ENCODE measurements at regions not wholly inside any gene's neighbourhood (a gene's known extent, or its start where the extent isn't known, plus 50 kb on each side); places are given as distances from the start of the nearest gene placed in this dataset.

DNA sequence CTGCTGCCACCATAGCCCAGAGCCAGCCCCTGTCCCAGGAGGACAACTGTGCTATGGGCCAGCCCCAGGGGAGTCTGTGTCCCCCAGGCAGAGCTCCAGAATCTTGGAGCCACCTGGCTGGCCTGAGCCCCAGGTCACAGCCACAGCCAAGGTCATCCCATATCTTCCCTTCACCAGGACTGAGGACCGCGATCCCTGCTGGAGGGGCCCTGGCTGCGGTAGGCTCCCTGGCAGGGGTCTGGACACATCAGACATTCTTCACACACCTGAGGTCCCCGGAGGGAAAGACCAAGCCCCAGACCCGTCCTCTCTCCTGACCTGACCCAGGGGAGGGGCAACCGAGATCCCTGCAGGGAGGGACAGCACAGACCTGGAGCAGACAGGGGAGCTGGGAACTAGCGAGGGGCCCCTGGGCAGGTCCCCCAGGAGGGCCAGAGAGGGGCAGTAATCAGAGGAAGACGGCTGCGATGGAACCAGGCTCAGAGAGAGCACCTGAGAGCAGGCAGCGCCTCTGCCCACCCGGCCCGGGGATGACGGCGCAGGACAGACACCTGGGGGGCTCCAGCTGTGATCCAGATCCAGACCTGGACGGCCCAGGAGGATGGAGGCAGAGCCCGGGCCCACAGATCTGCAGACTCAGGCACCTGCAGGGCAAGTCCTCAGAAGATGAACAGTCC, 103.2 kb upstream of the EIF5 start:
- Histone ChIP-seq H3K27ac (no peak overlapping the region), H3K4me3 (no peak overlapping the region), H3K4me1 (replicated peaks) (no peaks in the 10 kb centered on the region), H3K36me3 (no peaks in the 10 kb centered on the region), H3K27me3 (replicated peaks; ENCODE audit: insufficient read depth) (no peaks in the 10 kb centered on the region), H3K9me3 (no peaks in the 10 kb centered on the region)
- intact Hi-C loops (cut with DNase I), result no loop called here
- TF ChIP-seq POLR2A (IDR thresholded peaks at IDR 0.05) (no peak), POLR2AphosphoS5 (IDR thresholded peaks at IDR 0.05) (no peak)
- TF ChIP-seq, protein P1, sequence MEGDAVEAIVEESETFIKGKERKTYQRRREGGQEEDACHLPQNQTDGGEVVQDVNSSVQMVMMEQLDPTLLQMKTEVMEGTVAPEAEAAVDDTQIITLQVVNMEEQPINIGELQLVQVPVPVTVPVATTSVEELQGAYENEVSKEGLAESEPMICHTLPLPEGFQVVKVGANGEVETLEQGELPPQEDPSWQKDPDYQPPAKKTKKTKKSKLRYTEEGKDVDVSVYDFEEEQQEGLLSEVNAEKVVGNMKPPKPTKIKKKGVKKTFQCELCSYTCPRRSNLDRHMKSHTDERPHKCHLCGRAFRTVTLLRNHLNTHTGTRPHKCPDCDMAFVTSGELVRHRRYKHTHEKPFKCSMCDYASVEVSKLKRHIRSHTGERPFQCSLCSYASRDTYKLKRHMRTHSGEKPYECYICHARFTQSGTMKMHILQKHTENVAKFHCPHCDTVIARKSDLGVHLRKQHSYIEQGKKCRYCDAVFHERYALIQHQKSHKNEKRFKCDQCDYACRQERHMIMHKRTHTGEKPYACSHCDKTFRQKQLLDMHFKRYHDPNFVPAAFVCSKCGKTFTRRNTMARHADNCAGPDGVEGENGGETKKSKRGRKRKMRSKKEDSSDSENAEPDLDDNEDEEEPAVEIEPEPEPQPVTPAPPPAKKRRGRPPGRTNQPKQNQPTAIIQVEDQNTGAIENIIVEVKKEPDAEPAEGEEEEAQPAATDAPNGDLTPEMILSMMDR (IDR thresholded peaks at IDR 0.05), result no peak
- 97% methylated on average over 16 of the region's 16 CpGs for WGBS
- DNase-seq (ENCODE audit: low spot score), result no peak

DNA sequence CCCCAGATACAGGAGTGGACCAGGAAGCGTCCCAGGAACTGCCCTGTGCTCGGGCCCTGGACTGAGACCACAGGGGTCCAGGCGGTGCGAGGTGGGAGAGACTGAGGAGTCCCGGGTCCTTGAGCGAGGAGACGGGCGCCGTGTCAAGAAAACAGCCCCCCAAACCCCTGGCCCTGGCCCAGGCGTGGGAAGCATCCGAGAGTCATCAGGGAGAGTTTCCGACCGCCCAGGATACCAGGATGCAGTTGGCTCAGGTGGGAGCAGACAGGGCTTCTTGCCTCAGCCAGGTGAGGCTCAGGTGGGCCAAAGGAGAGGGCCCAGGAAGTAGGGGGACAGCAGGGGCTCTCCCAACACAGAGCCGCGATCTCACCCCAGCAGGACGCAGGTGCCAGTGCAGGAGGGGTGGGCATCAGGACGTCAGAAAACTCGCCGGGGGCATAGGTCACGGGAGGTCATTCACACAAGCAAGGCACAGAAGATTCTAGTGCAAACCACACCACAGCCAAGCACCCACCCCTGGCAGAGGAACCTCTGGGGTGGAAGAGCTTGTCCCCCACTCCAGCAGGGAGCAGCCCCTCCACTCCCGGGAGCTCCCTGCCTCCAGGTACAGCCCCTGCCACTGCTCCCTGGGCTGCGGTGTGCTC, 102.5 kb upstream of the EIF5 start:
- intact Hi-C loops (cut with DNase I), result no loop called here
- no peak for TF ChIP-seq POLR2AphosphoS5 (IDR thresholded peaks at IDR 0.05)
- TF ChIP-seq POLR2A (IDR thresholded peaks at IDR 0.05), result no peak
- TF ChIP-seq, protein P1 (IDR thresholded peaks at IDR 0.05), result no peak
- no peak for DNase-seq (ENCODE audit: low spot score)
- 92% methylated on average over 22 of the region's 22 CpGs for WGBS
- Histone ChIP-seq H3K27me3 (replicated peaks; ENCODE audit: insufficient read depth) (no peaks in the 10 kb centered on the region), H3K27ac (no peak overlapping the region), H3K36me3 (no peaks in the 10 kb centered on the region), H3K4me1 (replicated peaks) (no peaks in the 10 kb centered on the region), H3K4me3 (no peak overlapping the region), H3K9me3 (no peaks in the 10 kb centered on the region)

DNA sequence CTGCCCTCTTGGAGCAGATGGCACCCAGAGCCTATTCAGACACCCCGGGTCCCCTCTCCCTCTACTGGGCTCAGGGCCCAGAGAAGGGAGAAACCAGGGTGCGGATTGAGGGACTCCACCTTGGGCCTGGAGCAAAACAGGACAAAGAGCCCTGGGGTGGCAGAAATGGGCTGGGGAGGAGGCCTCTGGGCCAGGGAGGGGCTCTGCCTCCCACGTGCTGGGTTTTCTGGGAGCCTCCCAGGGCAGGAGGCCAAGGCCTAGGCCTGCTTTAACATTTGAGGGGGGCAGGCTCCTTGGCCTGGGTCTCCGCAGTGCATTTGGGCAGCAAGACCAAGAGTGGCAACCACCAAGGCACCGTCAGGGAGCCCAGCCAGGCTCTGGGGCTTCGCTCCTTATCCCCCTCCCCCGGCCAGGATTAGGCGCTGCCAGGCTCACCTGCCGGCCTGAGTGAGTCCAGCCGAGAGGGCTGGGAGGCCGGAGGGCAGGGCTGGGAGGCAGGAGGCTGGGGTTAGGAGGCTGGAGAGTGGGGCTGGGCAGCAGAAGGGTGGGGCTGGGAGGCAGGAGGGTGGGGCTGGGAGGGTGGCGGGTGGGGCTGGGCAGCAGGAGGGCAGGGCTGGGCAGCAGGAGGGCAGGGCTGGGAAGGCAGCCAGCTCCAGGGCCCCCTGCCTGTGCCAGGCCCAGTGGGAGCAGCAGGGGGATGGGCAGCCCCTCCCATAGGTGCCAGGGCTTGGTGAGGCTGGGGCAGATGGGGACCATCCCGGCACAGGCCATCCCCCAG, 101.8 kb upstream of the EIF5 start:
- DNase-seq (ENCODE audit: low spot score), result no peak
- no peaks in the 10 kb centered on the region for H3K9me3 ChIP-seq
- TF ChIP-seq POLR2A (IDR thresholded peaks at IDR 0.05), result no peak
- TF ChIP-seq, protein P1 (IDR thresholded peaks at IDR 0.05), result no peak
- TF ChIP-seq POLR2AphosphoS5 (IDR thresholded peaks at IDR 0.05), result no peak
- intact Hi-C loops (cut with DNase I), result no loop called here
- no peaks in the 10 kb centered on the region for H3K4me1 ChIP-seq (replicated peaks)
- no peak overlapping the region for H3K4me3 ChIP-seq
- no peak overlapping the region for H3K27ac ChIP-seq
- WGBS, result 80% methylated on average over 13 of the region's 13 CpGs
- H3K36me3 ChIP-seq, result no peaks in the 10 kb centered on the region
- no peaks in the 10 kb centered on the region for H3K27me3 ChIP-seq (replicated peaks; ENCODE audit: insufficient read depth)

DNA sequence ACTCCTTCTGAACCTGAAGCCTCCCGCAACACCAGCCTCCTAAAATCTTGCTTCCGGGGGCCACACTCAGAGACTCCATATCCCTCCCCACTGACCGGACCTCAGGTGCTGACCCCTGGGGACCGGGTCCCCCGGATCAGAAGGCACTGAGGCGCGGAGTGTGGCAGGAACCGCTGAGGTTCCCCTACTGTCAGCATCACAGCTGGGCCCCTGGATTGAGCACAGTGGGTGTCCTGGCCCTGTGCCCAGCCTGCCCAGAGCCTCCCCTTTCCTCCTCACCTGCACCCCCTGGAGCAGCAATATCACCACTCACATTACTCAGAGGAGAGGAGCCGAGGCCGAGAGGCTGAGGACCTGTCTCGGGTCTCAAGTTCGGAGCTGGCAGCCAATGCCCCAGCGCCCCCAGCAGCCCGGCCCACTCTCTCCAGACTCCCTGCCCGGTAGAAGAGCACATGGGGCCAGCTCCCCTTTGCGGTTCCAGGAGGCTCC, 101.2 kb upstream of the EIF5 start:
- Histone ChIP-seq H3K36me3 (no peaks in the 10 kb centered on the region), H3K27ac (no peak overlapping the region), H3K27me3 (replicated peaks; ENCODE audit: insufficient read depth) (no peaks in the 10 kb centered on the region), H3K4me1 (replicated peaks) (no peaks in the 10 kb centered on the region), H3K9me3 (no peaks in the 10 kb centered on the region), H3K4me3 (no peak overlapping the region)
- TF ChIP-seq, protein P1 (IDR thresholded peaks at IDR 0.05), result no peak
- TF ChIP-seq POLR2AphosphoS5 (IDR thresholded peaks at IDR 0.05) (no peak), POLR2A (IDR thresholded peaks at IDR 0.05) (no peak)
- intact Hi-C loops (cut with DNase I), result no loop called here
- no peak for DNase-seq (ENCODE audit: low spot score)
- 93% methylated on average over 16 of the region's 16 CpGs for WGBS
